ENCODE measurements at regions not wholly inside any gene's neighbourhood (a gene's known extent, or its start where the extent isn't known, plus 50 kb on each side); places are given as distances from the start of the nearest gene placed in this dataset.

DNA sequence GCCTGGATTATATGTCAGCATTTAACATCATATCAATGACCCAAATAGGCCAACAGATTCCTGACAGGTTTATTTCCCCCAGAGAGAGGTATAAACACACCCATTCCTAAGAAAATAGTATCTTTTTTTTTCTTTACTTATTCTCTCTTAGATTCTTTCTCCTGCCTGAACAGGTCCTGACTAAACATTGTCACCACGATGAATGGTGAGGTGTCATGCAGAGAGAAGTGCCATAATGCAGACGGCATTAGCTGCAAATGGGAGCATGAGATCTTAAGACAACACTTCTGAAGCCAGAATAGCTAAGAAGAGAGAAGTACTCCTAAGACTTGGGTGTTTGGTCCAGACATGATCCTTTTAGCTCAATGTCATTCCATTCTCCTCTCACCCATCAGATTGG lies 131.3 kb downstream of the ZNF648 start:
- H3K36me3 ChIP-seq (ENCODE audit: control insufficient read depth in 4 of 4, insufficient read depth in 3 of 4, low read depth in 1 of 4, low read length in 3 of 4) = no peaks in the 10 kb centered on the region
- no peaks in the 10 kb centered on the region for H3K4me1 ChIP-seq (ENCODE audit: control insufficient read depth in 4 of 4, insufficient read depth in 4 of 4, low read length in 3 of 4)
- H3K9ac ChIP-seq (ENCODE audit: low read depth in 1 of 2, low read length in 2 of 2) = no peak overlapping the region
- peaks cover 0 to 3% (median 0%) of the 10 kb centered on the region in 4 donors for H3K9me3 ChIP-seq (ENCODE audit: control insufficient read depth in 4 of 4, low read length in 3 of 4)
- peaks cover 0 to 7% (median 0%) of the 10 kb centered on the region in 4 donors for H3K27me3 ChIP-seq (ENCODE audit: control insufficient read depth in 4 of 4, insufficient read depth in 4 of 4, low read length in 3 of 4)
- no peak overlapping the region for H3K4me3 ChIP-seq (ENCODE audit: low read depth in 1 of 3, low read length in 3 of 3)
- DNase-seq (ENCODE audit: low spot score) = no peak
- no peak overlapping the region for H3K27ac ChIP-seq (ENCODE audit: low read depth in 1 of 2, low read length in 2 of 2)
- 81% methylated on average over 2 of the region's 2 CpGs for WGBS
- no peak for TF ChIP-seq TAF1 (conservative IDR thresholded peaks at IDR 0.05)
- TF ChIP-seq JUND (IDR thresholded peaks at IDR 0.05) = no peak
- TF ChIP-seq, protein P1, sequence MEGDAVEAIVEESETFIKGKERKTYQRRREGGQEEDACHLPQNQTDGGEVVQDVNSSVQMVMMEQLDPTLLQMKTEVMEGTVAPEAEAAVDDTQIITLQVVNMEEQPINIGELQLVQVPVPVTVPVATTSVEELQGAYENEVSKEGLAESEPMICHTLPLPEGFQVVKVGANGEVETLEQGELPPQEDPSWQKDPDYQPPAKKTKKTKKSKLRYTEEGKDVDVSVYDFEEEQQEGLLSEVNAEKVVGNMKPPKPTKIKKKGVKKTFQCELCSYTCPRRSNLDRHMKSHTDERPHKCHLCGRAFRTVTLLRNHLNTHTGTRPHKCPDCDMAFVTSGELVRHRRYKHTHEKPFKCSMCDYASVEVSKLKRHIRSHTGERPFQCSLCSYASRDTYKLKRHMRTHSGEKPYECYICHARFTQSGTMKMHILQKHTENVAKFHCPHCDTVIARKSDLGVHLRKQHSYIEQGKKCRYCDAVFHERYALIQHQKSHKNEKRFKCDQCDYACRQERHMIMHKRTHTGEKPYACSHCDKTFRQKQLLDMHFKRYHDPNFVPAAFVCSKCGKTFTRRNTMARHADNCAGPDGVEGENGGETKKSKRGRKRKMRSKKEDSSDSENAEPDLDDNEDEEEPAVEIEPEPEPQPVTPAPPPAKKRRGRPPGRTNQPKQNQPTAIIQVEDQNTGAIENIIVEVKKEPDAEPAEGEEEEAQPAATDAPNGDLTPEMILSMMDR (IDR thresholded peaks at IDR 0.05; ENCODE audit: low read depth, low read length, missing input control) = no peak
- no peak for TF ChIP-seq SP1 (IDR thresholded peaks at IDR 0.05)
- TF ChIP-seq ZBTB33 (IDR thresholded peaks at IDR 0.05) = no peak
- no peak for TF ChIP-seq EGR1 (IDR thresholded peaks at IDR 0.05; ENCODE audit: low read depth in 2 of 2)
- no peak for TF ChIP-seq RXRA (IDR thresholded peaks at IDR 0.05)
- no peak for TF ChIP-seq GABPA (IDR thresholded peaks at IDR 0.05 in 1 of 2, conservative IDR thresholded peaks at IDR 0.05 in 1 of 2)
- TF ChIP-seq, protein P2, sequence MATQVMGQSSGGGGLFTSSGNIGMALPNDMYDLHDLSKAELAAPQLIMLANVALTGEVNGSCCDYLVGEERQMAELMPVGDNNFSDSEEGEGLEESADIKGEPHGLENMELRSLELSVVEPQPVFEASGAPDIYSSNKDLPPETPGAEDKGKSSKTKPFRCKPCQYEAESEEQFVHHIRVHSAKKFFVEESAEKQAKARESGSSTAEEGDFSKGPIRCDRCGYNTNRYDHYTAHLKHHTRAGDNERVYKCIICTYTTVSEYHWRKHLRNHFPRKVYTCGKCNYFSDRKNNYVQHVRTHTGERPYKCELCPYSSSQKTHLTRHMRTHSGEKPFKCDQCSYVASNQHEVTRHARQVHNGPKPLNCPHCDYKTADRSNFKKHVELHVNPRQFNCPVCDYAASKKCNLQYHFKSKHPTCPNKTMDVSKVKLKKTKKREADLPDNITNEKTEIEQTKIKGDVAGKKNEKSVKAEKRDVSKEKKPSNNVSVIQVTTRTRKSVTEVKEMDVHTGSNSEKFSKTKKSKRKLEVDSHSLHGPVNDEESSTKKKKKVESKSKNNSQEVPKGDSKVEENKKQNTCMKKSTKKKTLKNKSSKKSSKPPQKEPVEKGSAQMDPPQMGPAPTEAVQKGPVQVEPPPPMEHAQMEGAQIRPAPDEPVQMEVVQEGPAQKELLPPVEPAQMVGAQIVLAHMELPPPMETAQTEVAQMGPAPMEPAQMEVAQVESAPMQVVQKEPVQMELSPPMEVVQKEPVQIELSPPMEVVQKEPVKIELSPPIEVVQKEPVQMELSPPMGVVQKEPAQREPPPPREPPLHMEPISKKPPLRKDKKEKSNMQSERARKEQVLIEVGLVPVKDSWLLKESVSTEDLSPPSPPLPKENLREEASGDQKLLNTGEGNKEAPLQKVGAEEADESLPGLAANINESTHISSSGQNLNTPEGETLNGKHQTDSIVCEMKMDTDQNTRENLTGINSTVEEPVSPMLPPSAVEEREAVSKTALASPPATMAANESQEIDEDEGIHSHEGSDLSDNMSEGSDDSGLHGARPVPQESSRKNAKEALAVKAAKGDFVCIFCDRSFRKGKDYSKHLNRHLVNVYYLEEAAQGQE (IDR thresholded peaks at IDR 0.05) = no peak
- no peak for TF ChIP-seq NR2F2 (IDR thresholded peaks at IDR 0.05)
- TF ChIP-seq FOXA2 (IDR thresholded peaks at IDR 0.05) = no peak
- TF ChIP-seq YY1 (IDR thresholded peaks at IDR 0.05) = no peak
- no peak for TF ChIP-seq HNF4A (conservative IDR thresholded peaks at IDR 0.05)
- TF ChIP-seq, protein P3, sequence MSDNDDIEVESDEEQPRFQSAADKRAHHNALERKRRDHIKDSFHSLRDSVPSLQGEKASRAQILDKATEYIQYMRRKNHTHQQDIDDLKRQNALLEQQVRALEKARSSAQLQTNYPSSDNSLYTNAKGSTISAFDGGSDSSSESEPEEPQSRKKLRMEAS (IDR thresholded peaks at IDR 0.05) = no peak
- TF ChIP-seq, protein P4, sequence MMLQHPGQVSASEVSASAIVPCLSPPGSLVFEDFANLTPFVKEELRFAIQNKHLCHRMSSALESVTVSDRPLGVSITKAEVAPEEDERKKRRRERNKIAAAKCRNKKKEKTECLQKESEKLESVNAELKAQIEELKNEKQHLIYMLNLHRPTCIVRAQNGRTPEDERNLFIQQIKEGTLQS (IDR thresholded peaks at IDR 0.05) = no peak
- TF ChIP-seq FOXA1 (IDR thresholded peaks at IDR 0.05) = no peak
- TF ChIP-seq HNF4G (IDR thresholded peaks at IDR 0.05) = no peak
- TF ChIP-seq RAD21 (IDR thresholded peaks at IDR 0.05) = no peak

Measured in liver (tissue), 8 donors.